ENCODE measurements at regions not wholly inside any gene's neighbourhood (a gene's known extent, or its start where the extent isn't known, plus 50 kb on each side); places are given as distances from the start of the nearest gene placed in this dataset.
"Not testable (repeated sequence)": the region's sequence is repeated elsewhere in the genome, so short reads cannot be mapped to it uniquely, and the experiment has no call there.

GRCh38 chr6:3961581-3962215 is 112.5 kb downstream of the FAM50B start:
- DNase-seq (ENCODE audit: low spot score), result no peak

GRCh38 chr6:3962291-3963280 is 113.4 kb downstream of the FAM50B start:
- DNase-seq (ENCODE audit: low spot score), result no peak

GRCh38 chr6:3963426-3963825 is 114.3 kb downstream of the FAM50B start:
- DNase-seq (ENCODE audit: low spot score), result no peak

- DNase-seq (ENCODE audit: low spot score), result no peak
Observed at GRCh38 chr6:3965071-3965718, 113.7 kb downstream of the FAM217A start.

- no peak for DNase-seq (ENCODE audit: low spot score)
Observed at GRCh38 chr6:3966426-3966825, 112.5 kb downstream of the FAM217A start.

GRCh38 chr6:3970097-3970496 is 108.8 kb downstream of the FAM217A start:
- DNase-seq (ENCODE audit: low spot score), result no peak

- not testable (repeated sequence) for DNase-seq (ENCODE audit: low spot score)
Observed at GRCh38 chr6:3973152-3973551, 105.8 kb downstream of the FAM217A start.

- DNase-seq (ENCODE audit: low spot score), result peak; percentile 55
Observed at GRCh38 chr6:3977875-3978711, 100.8 kb downstream of the FAM217A start.

GRCh38 chr6:3978966-3979365 is 100.0 kb downstream of the FAM217A start:
- DNase-seq (ENCODE audit: low spot score), result not testable (repeated sequence)

- no peak for DNase-seq (ENCODE audit: low spot score)
Observed at GRCh38 chr6:3981917-3982316, 97.0 kb downstream of the FAM217A start.

- DNase-seq (ENCODE audit: low spot score), result no peak
Observed at GRCh38 chr6:3983778-3984177, 95.2 kb downstream of the FAM217A start.

GRCh38 chr6:3984494-3984893 is 94.4 kb downstream of the FAM217A start:
- no peak for DNase-seq (ENCODE audit: low spot score)

- no peak for DNase-seq (ENCODE audit: low spot score)
Observed at GRCh38 chr6:3986241-3986640, 92.7 kb downstream of the FAM217A start.

- DNase-seq (ENCODE audit: low spot score), result no peak
Observed at GRCh38 chr6:3987053-3987452, 91.9 kb downstream of the FAM217A start.

- no peak for DNase-seq (ENCODE audit: low spot score)
Observed at GRCh38 chr6:3987576-3987975, 91.4 kb downstream of the FAM217A start.

- peak; percentile 54 for DNase-seq (ENCODE audit: low spot score)
Observed at GRCh38 chr6:3990692-3991491, 88.0 kb downstream of the FAM217A start.

- DNase-seq (ENCODE audit: low spot score), result no peak
Observed at GRCh38 chr6:3991941-3992340, 87.0 kb downstream of the FAM217A start.

GRCh38 chr6:3996349-3996748 is 82.6 kb downstream of the FAM217A start:
- DNase-seq (ENCODE audit: low spot score), result no peak

- DNase-seq (ENCODE audit: low spot score), result no peak
Observed at GRCh38 chr6:3997177-3997770, 81.7 kb downstream of the FAM217A start.
